Stromal cell of bone marrow (primary cell): ENCODE measurements at regions not wholly inside any gene's neighbourhood (a gene's known extent, or its start where the extent isn't known, plus 50 kb on each side); places are given as distances from the start of the nearest gene placed in this dataset.

Source experiments
- DNase-seq: peaks from one replicate; pipeline ENCODE4 v3.0.0-alpha.2; 2012; ENCODE audit warnings: low read depth

- no peak for DNase-seq
Observed at GRCh38 chrX:63884821-63885790, 100.1 kb upstream of the ARHGEF9 start.

GRCh38 chrX:63869506-63869905 is 84.5 kb upstream of the ARHGEF9 start:
- DNase-seq, result no peak

- peak; percentile 10 for DNase-seq
Observed at GRCh38 chrX:63855896-63856295, 70.9 kb upstream of the ARHGEF9 start.

- DNase-seq, result no peak
Observed at GRCh38 chrX:63835361-63835760, 50.3 kb upstream of the ARHGEF9 start.
